Chondrocyte (in vitro differentiated cells): ENCODE measurements at regions not wholly inside any gene's neighbourhood (a gene's known extent, or its start where the extent isn't known, plus 50 kb on each side); places are given as distances from the start of the nearest gene placed in this dataset.
A peak's percentile ranks its signal among the peaks of the same experiment; 100 is the strongest.

Experiments
- DNase-seq: peaks from one replicate; pipeline ENCODE4 v3.0.0; 2021; ENCODE audit warnings: mixed read lengths, low spot score
- H3K27ac Mint-ChIP-seq: one replicate; pipeline ENCODE4 v1.8.0; 2021; ENCODE audit warnings: mild to moderate bottlenecking, moderate library complexity, mixed read lengths; ENCODE audit not compliant: unreplicated experiment
- H3K27me3 Mint-ChIP-seq: 2 replicates; pipeline ENCODE4 v1.8.0; 2021; ENCODE audit warnings: low read depth, mixed read lengths
- H3K36me3 Mint-ChIP-seq: 2 replicates; pipeline ENCODE4 v1.8.0; 2021; ENCODE audit warnings: low read depth, mixed read lengths
- H3K4me1 Mint-ChIP-seq: 2 replicates; pipeline ENCODE4 v1.8.0; 2021; ENCODE audit warnings: low read depth, mild to moderate bottlenecking, mixed read lengths
- H3K4me3 Mint-ChIP-seq: one replicate; pipeline ENCODE4 v1.8.0; 2021; ENCODE audit warnings: mild to moderate bottlenecking, moderate library complexity, mixed read lengths; ENCODE audit not compliant: unreplicated experiment
- H3K9me3 Mint-ChIP-seq: 2 replicates; pipeline ENCODE4 v1.8.0; 2021; ENCODE audit warnings: low read depth, mixed read lengths
- CTCF ChIP-seq: fragments of 200-600 bp; sonication (generic); IDR thresholded peaks from 2 replicates; pipeline ENCODE4 v1.5.0; 2021; ENCODE audit warnings: antibody characterized with exemption, mild to moderate bottlenecking, moderate library complexity

- DNase-seq, result no peak
- Mint-ChIP-seq H3K36me3 (no peaks in the 10 kb centered on the region), H3K9me3 (peaks cover 2% of the 10 kb centered on the region), H3K27ac (no peak overlapping the region), H3K27me3 (no peaks in the 10 kb centered on the region), H3K4me3 (no peak overlapping the region), H3K4me1 (peaks cover 2% of the 10 kb centered on the region)
- TF ChIP-seq CTCF, result no peak
Observed at GRCh38 chr4:135267148-135267865, 1065.7 kb upstream of the PABPC4L start.

- Mint-ChIP-seq H3K27me3 (no peaks in the 10 kb centered on the region), H3K27ac (peak overlapping the region; percentile 97), H3K4me1 (peaks cover 55% of the 10 kb centered on the region), H3K9me3 (peaks cover 4% of the 10 kb centered on the region), H3K36me3 (no peaks in the 10 kb centered on the region), H3K4me3 (no peak overlapping the region)
- DNase-seq, result no peak
- TF ChIP-seq CTCF, result no peak
Observed at GRCh38 chr4:135256111-135256510, 1054.5 kb upstream of the PABPC4L start.

- Mint-ChIP-seq H3K36me3 (no peaks in the 10 kb centered on the region), H3K27me3 (no peaks in the 10 kb centered on the region), H3K4me1 (peaks cover 27% of the 10 kb centered on the region), H3K4me3 (no peak overlapping the region), H3K9me3 (peaks cover 4% of the 10 kb centered on the region), H3K27ac (no peak overlapping the region)
- no peak for DNase-seq
- TF ChIP-seq CTCF, result no peak
Observed at GRCh38 chr4:135250040-135250439, 1048.5 kb upstream of the PABPC4L start.

- Mint-ChIP-seq H3K36me3 (no peaks in the 10 kb centered on the region), H3K9me3 (no peaks in the 10 kb centered on the region), H3K4me3 (no peak overlapping the region), H3K27me3 (no peaks in the 10 kb centered on the region), H3K4me1 (peaks cover 27% of the 10 kb centered on the region), H3K27ac (no peak overlapping the region)
- no peak for DNase-seq
- TF ChIP-seq CTCF, result no peak
Observed at GRCh38 chr4:135249024-135249423, 1047.4 kb upstream of the PABPC4L start.

GRCh38 chr4:135244696-135245095 lies 1043.1 kb upstream of the PABPC4L start:
- Mint-ChIP-seq H3K27ac (peak overlapping the region; percentile 77), H3K27me3 (no peaks in the 10 kb centered on the region), H3K36me3 (no peaks in the 10 kb centered on the region), H3K4me1 (peaks cover 23% of the 10 kb centered on the region), H3K9me3 (no peaks in the 10 kb centered on the region), H3K4me3 (no peak overlapping the region)
- no peak for TF ChIP-seq CTCF
- no peak for DNase-seq
